ENCODE measurements at regions not wholly inside any gene's neighbourhood (a gene's known extent, or its start where the extent isn't known, plus 50 kb on each side); places are given as distances from the start of the nearest gene placed in this dataset.

- TF ChIP-seq, protein P1, sequence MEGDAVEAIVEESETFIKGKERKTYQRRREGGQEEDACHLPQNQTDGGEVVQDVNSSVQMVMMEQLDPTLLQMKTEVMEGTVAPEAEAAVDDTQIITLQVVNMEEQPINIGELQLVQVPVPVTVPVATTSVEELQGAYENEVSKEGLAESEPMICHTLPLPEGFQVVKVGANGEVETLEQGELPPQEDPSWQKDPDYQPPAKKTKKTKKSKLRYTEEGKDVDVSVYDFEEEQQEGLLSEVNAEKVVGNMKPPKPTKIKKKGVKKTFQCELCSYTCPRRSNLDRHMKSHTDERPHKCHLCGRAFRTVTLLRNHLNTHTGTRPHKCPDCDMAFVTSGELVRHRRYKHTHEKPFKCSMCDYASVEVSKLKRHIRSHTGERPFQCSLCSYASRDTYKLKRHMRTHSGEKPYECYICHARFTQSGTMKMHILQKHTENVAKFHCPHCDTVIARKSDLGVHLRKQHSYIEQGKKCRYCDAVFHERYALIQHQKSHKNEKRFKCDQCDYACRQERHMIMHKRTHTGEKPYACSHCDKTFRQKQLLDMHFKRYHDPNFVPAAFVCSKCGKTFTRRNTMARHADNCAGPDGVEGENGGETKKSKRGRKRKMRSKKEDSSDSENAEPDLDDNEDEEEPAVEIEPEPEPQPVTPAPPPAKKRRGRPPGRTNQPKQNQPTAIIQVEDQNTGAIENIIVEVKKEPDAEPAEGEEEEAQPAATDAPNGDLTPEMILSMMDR (conservative IDR thresholded peaks at IDR 0.05; ENCODE audit: low read depth in 2 of 2): no peak
- TF ChIP-seq POLR2AphosphoS5 (IDR thresholded peaks at IDR 0.05; ENCODE audit: low read depth): no peak
- TF ChIP-seq EZH2phosphoT487 (IDR thresholded peaks at IDR 0.05; ENCODE audit: unreplicated experiment): no peak
These were observed 143.2 kb upstream of the TRPC6 start for GRCh38 chr11:101726988-101727387.
